Neural progenitor cell (in vitro differentiated cells): ENCODE measurements at regions not wholly inside any gene's neighbourhood (a gene's known extent, or its start where the extent isn't known, plus 50 kb on each side); places are given as distances from the start of the nearest gene placed in this dataset.

Experiments
- EZH2 ChIP-seq: fragments of 200-600 bp; sonication (generic); IDR thresholded peaks from 2 replicates; pipeline ENCODE4 v1.6.1; 2017; ENCODE audit warnings: antibody characterized with exemption, mild to moderate bottlenecking, moderate library complexity
- TF ChIP-seq, protein P1 (sequence below): fragments of 200-600 bp; sonication (generic); IDR thresholded peaks from 2 replicates; pipeline ENCODE4 v1.5.1; 2017; ENCODE audit warnings: antibody characterized with exemption, mild to moderate bottlenecking

- TF ChIP-seq, protein P1, sequence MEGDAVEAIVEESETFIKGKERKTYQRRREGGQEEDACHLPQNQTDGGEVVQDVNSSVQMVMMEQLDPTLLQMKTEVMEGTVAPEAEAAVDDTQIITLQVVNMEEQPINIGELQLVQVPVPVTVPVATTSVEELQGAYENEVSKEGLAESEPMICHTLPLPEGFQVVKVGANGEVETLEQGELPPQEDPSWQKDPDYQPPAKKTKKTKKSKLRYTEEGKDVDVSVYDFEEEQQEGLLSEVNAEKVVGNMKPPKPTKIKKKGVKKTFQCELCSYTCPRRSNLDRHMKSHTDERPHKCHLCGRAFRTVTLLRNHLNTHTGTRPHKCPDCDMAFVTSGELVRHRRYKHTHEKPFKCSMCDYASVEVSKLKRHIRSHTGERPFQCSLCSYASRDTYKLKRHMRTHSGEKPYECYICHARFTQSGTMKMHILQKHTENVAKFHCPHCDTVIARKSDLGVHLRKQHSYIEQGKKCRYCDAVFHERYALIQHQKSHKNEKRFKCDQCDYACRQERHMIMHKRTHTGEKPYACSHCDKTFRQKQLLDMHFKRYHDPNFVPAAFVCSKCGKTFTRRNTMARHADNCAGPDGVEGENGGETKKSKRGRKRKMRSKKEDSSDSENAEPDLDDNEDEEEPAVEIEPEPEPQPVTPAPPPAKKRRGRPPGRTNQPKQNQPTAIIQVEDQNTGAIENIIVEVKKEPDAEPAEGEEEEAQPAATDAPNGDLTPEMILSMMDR = no peak
- TF ChIP-seq EZH2 = no peak
Measured at GRCh38 chr4:121255986-121256750, 92.0 kb upstream of the TNIP3 start.
